Esophagus squamous epithelium (tissue), 5 donors: ENCODE measurements at regions not wholly inside any gene's neighbourhood (a gene's known extent, or its start where the extent isn't known, plus 50 kb on each side); places are given as distances from the start of the nearest gene placed in this dataset.

Experiments
- DNase-seq: peaks from one replicate; lab custom pipeline; 2025; lab: John Stamatoyannopoulos, UW
- H3K27ac ChIP-seq, 4 donors: fragments of 200-600 bp; sonication (generic); one replicate each; pipeline ENCODE4 v1.5.1; 2016 to 2019; ENCODE audit warnings: mild to moderate bottlenecking in 1 of 4
- H3K27me3 ChIP-seq, 4 donors: fragments of 200-600 bp; sonication (generic); 1 replicate in 3 of 4; 2 replicates in 1 of 4; pipeline versions ENCODE4 v1.5.1 to v1.6.0; 2017 to 2021; ENCODE audit warnings: antibody characterized with exemption in 1 of 4
- H3K36me3 ChIP-seq, 3 donors: fragments of 200-600 bp; sonication (generic); one replicate each; pipeline ENCODE4 v1.5.1; 2016 to 2019
- H3K4me1 ChIP-seq, 3 donors: fragments of 200-600 bp; sonication (generic); one replicate each; pipeline ENCODE4 v1.5.1; 2017 to 2019
- H3K4me3 ChIP-seq, 4 donors: fragments of 200-600 bp; sonication (generic); 1 replicate in 3 of 4; 2 replicates in 1 of 4; pipeline ENCODE4 v1.5.1; 2016 to 2019; ENCODE audit warnings: mild to moderate bottlenecking in 2 of 4, moderate library complexity in 1 of 4
- H3K9me3 ChIP-seq, 3 donors: fragments of 200-600 bp; sonication (generic); one replicate each; pipeline ENCODE4 v1.5.1; 2016 to 2019
- POLR2A ChIP-seq, 4 donors: fragments of 450-650 bp; IDR thresholded peaks; one replicate each; pipeline ENCODE4 v1.6.1; 2017; ENCODE audit warnings: antibody characterized with exemption in 4 of 4, mild to moderate bottlenecking in 4 of 4, moderate library complexity in 3 of 4
- WGBS, 2 donors: methylation state at CpG; one replicate each; pipeline ENCODE4 v1.1.5; 2018; 5-methylcytosine and 5-hydroxymethylcytosine counted together
- intact Hi-C: fragments of 100-400 bp; cut with DNase I; formaldehyde crosslinking; loops from one replicate; pipeline ENCODE4 v1.15.0; 2022
- TF ChIP-seq, protein P1 (sequence below), 6 experiments: fragments of 450-650 bp in 4 of 6; fragments of 200-600 bp in 2 of 6; sonication (generic) in 2 of 6; IDR thresholded peaks; one replicate each; pipeline ENCODE4 v1.5.1; 2016 to 2019; ENCODE audit warnings: antibody characterized with exemption in 6 of 6, mild to moderate bottlenecking in 4 of 6, moderate library complexity in 4 of 6
- donor health status: DM: yes; HTN: yes; CAD: no.

DNA sequence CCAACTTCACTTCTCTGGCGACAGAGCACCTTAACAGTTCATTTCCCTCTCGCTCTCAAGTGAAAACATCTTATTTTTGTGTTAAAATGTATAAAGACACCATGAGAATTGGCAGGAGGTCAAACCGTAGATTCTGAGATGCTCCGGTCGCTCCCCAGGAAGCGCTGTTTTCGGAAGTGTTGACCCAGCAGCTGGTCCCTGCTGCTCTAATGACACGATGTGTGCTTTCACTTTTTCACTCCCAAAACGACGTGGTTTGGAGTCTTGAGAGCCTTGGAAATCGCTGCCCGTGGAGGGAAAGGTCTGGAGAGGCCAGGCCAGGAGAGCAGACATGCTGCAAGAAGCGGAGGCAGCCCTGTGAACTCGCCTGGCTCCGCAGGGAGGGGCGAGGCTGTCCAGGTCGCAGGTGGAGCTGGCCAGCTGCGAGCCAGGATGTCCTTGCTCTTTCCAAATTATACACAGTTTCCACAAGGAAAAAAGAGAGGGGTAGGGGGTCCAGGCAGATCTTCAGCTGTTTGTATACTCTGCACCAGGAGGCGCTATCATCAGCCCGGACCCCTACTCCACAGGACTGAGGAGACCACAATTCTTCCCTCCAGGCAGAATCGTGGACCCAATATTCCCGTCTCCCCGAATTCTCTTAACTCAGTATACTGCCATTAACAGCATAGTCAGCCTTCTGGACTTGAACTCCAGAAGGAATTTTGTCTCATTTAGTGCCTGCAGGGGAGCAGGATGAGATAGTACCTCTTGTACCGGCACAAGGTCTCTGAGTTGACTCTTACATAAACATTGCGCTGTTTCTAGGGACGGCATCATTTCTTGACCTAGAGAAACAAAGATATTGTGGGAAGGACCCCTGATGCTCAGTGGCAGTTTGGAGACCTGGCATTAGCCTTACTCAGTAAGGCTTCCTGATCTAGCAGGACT is 248.6 kb upstream of the ANKRD55 start:
- Histone ChIP-seq H3K9me3 (no peaks in the 10 kb centered on the region), H3K27ac (peak overlapping the region; percentile 90 to 94 (median 94)), H3K27me3 (no peaks in the 10 kb centered on the region), H3K4me1 (peaks cover 6 to 57% (median 12%) of the 10 kb centered on the region in 3 donors), H3K36me3 (no peaks in the 10 kb centered on the region), H3K4me3 (peak overlapping the region; percentile 49 to 72 (median 62))
- WGBS, 2 donors: 16 to 26% methylated on average over 11 to 21 of the region's 26 CpGs
- intact Hi-C loops: no loop called here
- TF ChIP-seq, protein P1, sequence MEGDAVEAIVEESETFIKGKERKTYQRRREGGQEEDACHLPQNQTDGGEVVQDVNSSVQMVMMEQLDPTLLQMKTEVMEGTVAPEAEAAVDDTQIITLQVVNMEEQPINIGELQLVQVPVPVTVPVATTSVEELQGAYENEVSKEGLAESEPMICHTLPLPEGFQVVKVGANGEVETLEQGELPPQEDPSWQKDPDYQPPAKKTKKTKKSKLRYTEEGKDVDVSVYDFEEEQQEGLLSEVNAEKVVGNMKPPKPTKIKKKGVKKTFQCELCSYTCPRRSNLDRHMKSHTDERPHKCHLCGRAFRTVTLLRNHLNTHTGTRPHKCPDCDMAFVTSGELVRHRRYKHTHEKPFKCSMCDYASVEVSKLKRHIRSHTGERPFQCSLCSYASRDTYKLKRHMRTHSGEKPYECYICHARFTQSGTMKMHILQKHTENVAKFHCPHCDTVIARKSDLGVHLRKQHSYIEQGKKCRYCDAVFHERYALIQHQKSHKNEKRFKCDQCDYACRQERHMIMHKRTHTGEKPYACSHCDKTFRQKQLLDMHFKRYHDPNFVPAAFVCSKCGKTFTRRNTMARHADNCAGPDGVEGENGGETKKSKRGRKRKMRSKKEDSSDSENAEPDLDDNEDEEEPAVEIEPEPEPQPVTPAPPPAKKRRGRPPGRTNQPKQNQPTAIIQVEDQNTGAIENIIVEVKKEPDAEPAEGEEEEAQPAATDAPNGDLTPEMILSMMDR (IDR thresholded peaks at IDR 0.05): peak in 2 of 6 experiments; percentile 9 to 33
- TF ChIP-seq POLR2A (IDR thresholded peaks at IDR 0.05): peak in 1 of 4 donors; percentile 17
- DNase-seq: no peak

DNA sequence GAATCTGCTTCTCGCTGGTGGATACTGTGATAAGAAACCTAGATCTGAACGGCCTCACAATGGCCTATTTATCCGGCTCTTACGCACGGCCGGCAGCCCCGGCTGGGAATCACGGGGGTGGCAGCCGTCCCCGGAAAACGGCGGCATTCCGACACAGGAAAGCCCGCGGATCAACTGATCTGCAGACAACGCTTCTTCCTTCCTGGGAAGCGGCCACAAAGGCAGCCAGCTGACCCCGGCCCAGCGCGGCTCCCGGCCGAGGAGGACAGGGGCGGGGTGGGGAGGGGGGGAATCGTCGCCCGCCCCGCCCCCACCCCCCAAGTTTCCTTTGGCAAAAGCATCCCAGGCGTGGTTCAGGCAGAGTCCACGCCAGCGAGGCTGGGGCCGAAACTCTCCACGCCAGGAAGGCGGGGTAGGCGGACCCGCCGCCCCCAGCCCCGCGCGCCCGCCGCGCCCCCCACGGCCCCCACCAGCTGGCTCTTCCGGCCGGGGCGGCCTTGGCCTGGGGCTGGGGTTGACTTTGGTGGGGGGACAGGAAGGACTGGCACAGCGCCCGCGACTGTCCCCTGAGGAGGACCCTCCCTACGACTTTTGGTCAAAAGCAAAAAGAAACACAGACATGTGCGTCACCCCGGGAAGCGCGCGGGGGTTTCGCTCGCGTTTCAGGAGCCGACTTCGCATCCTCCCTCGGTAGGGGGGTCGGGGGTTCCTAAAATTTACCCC is 247.7 kb upstream of the ANKRD55 start:
- TF ChIP-seq, protein P1 (IDR thresholded peaks at IDR 0.05): no peak
- no peak for TF ChIP-seq POLR2A (IDR thresholded peaks at IDR 0.05)
- Histone ChIP-seq H3K27ac (peak overlapping the region; percentile 90 to 94 (median 94)), H3K27me3 (no peaks in the 10 kb centered on the region), H3K36me3 (no peaks in the 10 kb centered on the region), H3K4me3 (peak overlapping the region; percentile 49 to 72 (median 62)), H3K4me1 (peaks cover 6 to 63% (median 12%) of the 10 kb centered on the region in 3 donors), H3K9me3 (no peaks in the 10 kb centered on the region)
- intact Hi-C loops: no loop called here
- DNase-seq: no peak
- 0 to 1% methylated on average over 8 to 18 of the region's 62 CpGs for WGBS, 2 donors

DNA sequence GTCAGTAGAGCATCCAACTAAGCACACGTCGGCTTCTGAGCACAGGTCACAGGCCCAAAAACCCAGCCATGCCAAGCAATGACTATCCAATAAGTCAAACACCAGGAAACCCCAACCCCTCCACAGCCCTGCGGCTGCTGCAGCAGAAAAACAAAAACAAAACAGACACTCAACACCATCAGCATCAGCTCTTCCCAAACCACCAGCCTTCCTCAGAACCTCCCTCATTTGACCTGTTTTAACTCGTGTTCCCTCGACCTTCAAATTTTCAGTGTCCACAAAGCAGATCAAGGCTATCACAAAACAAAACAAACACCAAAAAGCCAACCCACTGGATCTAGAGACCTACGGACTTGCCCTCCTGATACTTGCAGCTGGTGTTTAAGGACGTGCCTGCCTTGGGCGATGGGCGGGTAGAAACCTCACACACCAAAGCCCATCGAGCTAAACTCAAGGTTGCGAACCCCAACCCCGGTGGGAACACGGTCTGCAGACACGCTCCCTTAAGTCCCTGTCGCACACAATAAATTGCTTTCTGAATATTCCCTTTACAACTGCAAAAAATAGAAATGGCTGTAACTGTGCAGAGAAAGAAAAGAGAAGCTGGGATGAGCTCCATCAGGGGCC is 247.1 kb upstream of the ANKRD55 start:
- WGBS, 2 donors: 16 to 28% methylated on average over 11 to 15 of the region's 15 CpGs
- peak overlapping the region; percentile 49 to 72 (median 62) for H3K4me3 ChIP-seq
- TF ChIP-seq POLR2A (IDR thresholded peaks at IDR 0.05): no peak
- TF ChIP-seq, protein P1 (IDR thresholded peaks at IDR 0.05): no peak
- no peaks in the 10 kb centered on the region for H3K9me3 ChIP-seq
- intact Hi-C loops: no loop called here
- H3K27ac ChIP-seq: peak overlapping the region; percentile 90 to 94 (median 94)
- DNase-seq: no peak
- H3K4me1 ChIP-seq: peaks cover 6 to 61% (median 12%) of the 10 kb centered on the region in 3 donors
- H3K27me3 ChIP-seq: no peaks in the 10 kb centered on the region
- no peaks in the 10 kb centered on the region for H3K36me3 ChIP-seq

DNA sequence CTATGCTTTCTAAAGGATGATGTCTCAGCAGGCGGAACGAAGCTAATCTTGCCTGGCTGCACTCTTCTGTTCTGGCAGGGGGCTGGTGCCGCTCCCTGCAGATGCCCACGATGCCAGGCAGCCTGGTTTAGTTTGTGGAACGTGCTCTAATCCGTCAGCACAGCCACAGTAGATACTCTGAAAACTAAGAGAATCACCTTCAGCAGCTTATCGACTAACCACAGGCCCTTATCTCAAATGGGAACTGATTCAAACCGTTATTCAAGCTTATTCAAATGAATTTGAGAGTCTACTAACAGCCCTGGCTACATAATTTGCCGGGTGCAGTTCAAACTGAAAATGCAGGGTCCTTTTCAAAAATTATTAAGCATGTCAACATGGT is 246.6 kb upstream of the ANKRD55 start:
- H3K27ac ChIP-seq: peak overlapping the region; percentile 90 to 94 (median 94)
- intact Hi-C loops: no loop called here
- peak overlapping the region in 2 of 4 donors; percentile 59 to 72 for H3K4me3 ChIP-seq
- 17 to 38% methylated on average over 9 of the region's 9 CpGs for WGBS, 2 donors
- no peaks in the 10 kb centered on the region for H3K36me3 ChIP-seq
- H3K27me3 ChIP-seq: no peaks in the 10 kb centered on the region
- no peaks in the 10 kb centered on the region for H3K9me3 ChIP-seq
- TF ChIP-seq POLR2A (IDR thresholded peaks at IDR 0.05): no peak
- TF ChIP-seq, protein P1 (IDR thresholded peaks at IDR 0.05): no peak
- DNase-seq: no peak
- H3K4me1 ChIP-seq: peaks cover 6 to 61% (median 12%) of the 10 kb centered on the region in 3 donors
